ENCODE measurements at regions not wholly inside any gene's neighbourhood (a gene's known extent, or its start where the extent isn't known, plus 50 kb on each side); places are given as distances from the start of the nearest gene placed in this dataset.

DNA sequence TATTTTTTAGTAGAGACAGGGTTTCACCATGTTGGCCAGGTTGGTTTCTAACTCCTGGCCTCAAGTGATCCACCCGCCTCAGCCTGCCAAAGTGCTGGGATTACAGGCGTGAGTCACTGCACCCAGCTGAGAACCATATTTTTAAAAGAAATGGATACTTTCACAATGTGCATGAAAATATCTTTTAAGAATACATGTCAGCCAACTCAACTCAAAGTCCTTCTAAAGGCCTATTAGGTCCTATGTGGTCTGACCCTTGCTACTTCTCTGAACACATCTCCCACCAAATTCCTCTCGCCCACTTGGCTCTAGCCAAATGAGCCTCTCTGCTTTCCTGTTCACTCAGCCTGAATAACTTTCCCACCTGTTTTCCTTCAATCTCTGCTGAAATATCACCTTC lies 119.6 kb downstream of the MTX2 start:
- Histone ChIP-seq H3K36me3 (ENCODE audit: insufficient read depth, low read length) (no peaks in the 10 kb centered on the region), H3K4me3 (ENCODE audit: low read depth, low read length) (no peak overlapping the region), H3K79me2 (ENCODE audit: control insufficient read depth, insufficient read depth, low read length, unreplicated experiment) (no peaks in the 10 kb centered on the region), H3K27me3 (ENCODE audit: insufficient read depth, low read length) (no peaks in the 10 kb centered on the region), H3K4me1 (ENCODE audit: control insufficient read depth, insufficient read depth, low read length, unreplicated experiment) (peaks cover 8% of the 10 kb centered on the region), H2AFZ (ENCODE audit: low read length, unreplicated experiment) (no peak overlapping the region), H3K27ac (ENCODE audit: low read depth, low read length) (no peak overlapping the region)

DNA sequence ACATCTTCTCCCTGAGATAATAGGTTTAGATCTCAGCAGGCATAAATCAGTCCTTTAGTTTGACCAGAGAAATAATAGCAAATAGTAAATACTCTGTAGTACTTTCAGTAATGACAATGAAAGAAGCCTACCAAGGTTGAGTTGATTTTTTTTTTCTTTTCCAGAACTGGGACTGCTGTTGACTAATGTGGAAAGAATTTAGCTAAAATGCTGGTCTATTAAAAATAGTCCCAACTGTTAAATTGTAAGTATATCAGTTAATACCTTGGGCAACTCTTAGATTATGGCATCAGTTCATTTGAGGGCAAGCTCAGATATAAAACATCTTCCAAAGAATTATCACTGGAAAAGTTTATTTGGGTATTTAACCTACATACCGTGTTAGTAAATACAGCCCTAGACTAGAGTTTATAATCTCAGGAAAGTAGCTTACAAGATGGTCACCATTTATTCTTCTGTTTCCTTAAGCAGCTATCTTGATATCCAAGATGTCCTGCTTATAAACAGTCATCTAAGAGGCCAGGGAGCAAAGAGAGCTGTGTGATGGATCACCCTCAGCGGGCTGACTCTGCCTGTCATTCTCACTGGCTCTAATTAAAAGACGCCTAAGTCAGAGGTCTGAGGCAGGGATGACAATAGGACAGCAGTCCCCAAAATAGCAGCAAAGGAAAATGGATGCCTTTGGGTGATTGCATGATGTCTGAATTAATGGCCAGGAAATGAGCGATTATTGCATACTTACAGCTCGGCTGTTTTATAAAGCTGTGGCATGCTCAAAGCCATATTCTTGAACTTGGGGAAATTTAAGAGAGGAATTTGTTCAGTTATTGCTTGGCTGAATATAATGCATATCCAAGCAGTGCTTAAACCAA lies 121.3 kb downstream of the MTX2 start:
- no peaks in the 10 kb centered on the region for H3K36me3 ChIP-seq (ENCODE audit: insufficient read depth, low read length)
- no peak overlapping the region for H3K4me3 ChIP-seq (ENCODE audit: low read depth, low read length)
- H3K27me3 ChIP-seq (ENCODE audit: insufficient read depth, low read length) = no peaks in the 10 kb centered on the region
- H3K79me2 ChIP-seq (ENCODE audit: control insufficient read depth, insufficient read depth, low read length, unreplicated experiment) = no peaks in the 10 kb centered on the region
- H2AFZ ChIP-seq (ENCODE audit: low read length, unreplicated experiment) = peak overlapping the region; percentile 10
- no peak overlapping the region for H3K27ac ChIP-seq (ENCODE audit: low read depth, low read length)
- peaks cover 8% of the 10 kb centered on the region for H3K4me1 ChIP-seq (ENCODE audit: control insufficient read depth, insufficient read depth, low read length, unreplicated experiment)

GRCh38 chr2:176391148-176391419 lies 121.8 kb downstream of the MTX2 start:
- Histone ChIP-seq H3K4me3 (ENCODE audit: low read depth, low read length) (no peak overlapping the region), H2AFZ (ENCODE audit: low read length, unreplicated experiment) (no peak overlapping the region), H3K79me2 (ENCODE audit: control insufficient read depth, insufficient read depth, low read length, unreplicated experiment) (no peaks in the 10 kb centered on the region), H3K27me3 (ENCODE audit: insufficient read depth, low read length) (no peaks in the 10 kb centered on the region), H3K36me3 (ENCODE audit: insufficient read depth, low read length) (no peaks in the 10 kb centered on the region), H3K4me1 (ENCODE audit: control insufficient read depth, insufficient read depth, low read length, unreplicated experiment) (peaks cover 8% of the 10 kb centered on the region), H3K27ac (ENCODE audit: low read depth, low read length) (no peak overlapping the region)

- Histone ChIP-seq H3K36me3 (ENCODE audit: insufficient read depth, low read length) (no peaks in the 10 kb centered on the region), H3K4me1 (ENCODE audit: control insufficient read depth, insufficient read depth, low read length, unreplicated experiment) (peaks cover 8% of the 10 kb centered on the region), H3K79me2 (ENCODE audit: control insufficient read depth, insufficient read depth, low read length, unreplicated experiment) (no peaks in the 10 kb centered on the region), H3K27ac (ENCODE audit: low read depth, low read length) (no peak overlapping the region), H3K4me3 (ENCODE audit: low read depth, low read length) (no peak overlapping the region), H3K27me3 (ENCODE audit: insufficient read depth, low read length) (no peaks in the 10 kb centered on the region), H2AFZ (ENCODE audit: low read length, unreplicated experiment) (no peak overlapping the region)
Measured at GRCh38 chr2:176392249-176392648, 123.0 kb downstream of the MTX2 start.

GRCh38 chr2:176392744-176393414 lies 123.6 kb downstream of the MTX2 start:
- Histone ChIP-seq H3K27me3 (ENCODE audit: insufficient read depth, low read length) (no peaks in the 10 kb centered on the region), H3K27ac (ENCODE audit: low read depth, low read length) (no peak overlapping the region), H2AFZ (ENCODE audit: low read length, unreplicated experiment) (no peak overlapping the region), H3K4me1 (ENCODE audit: control insufficient read depth, insufficient read depth, low read length, unreplicated experiment) (peaks cover 8% of the 10 kb centered on the region), H3K36me3 (ENCODE audit: insufficient read depth, low read length) (no peaks in the 10 kb centered on the region), H3K79me2 (ENCODE audit: control insufficient read depth, insufficient read depth, low read length, unreplicated experiment) (no peaks in the 10 kb centered on the region), H3K4me3 (ENCODE audit: low read depth, low read length) (no peak overlapping the region)

GRCh38 chr2:176395273-176395854 lies 126.1 kb downstream of the MTX2 start:
- Histone ChIP-seq H3K27ac (ENCODE audit: low read depth, low read length) (no peak overlapping the region), H2AFZ (ENCODE audit: low read length, unreplicated experiment) (peak overlapping the region; percentile 30), H3K27me3 (ENCODE audit: insufficient read depth, low read length) (no peaks in the 10 kb centered on the region), H3K79me2 (ENCODE audit: control insufficient read depth, insufficient read depth, low read length, unreplicated experiment) (no peaks in the 10 kb centered on the region), H3K4me3 (ENCODE audit: low read depth, low read length) (no peak overlapping the region), H3K36me3 (ENCODE audit: insufficient read depth, low read length) (no peaks in the 10 kb centered on the region), H3K4me1 (ENCODE audit: control insufficient read depth, insufficient read depth, low read length, unreplicated experiment) (peaks cover 8% of the 10 kb centered on the region)

DNA sequence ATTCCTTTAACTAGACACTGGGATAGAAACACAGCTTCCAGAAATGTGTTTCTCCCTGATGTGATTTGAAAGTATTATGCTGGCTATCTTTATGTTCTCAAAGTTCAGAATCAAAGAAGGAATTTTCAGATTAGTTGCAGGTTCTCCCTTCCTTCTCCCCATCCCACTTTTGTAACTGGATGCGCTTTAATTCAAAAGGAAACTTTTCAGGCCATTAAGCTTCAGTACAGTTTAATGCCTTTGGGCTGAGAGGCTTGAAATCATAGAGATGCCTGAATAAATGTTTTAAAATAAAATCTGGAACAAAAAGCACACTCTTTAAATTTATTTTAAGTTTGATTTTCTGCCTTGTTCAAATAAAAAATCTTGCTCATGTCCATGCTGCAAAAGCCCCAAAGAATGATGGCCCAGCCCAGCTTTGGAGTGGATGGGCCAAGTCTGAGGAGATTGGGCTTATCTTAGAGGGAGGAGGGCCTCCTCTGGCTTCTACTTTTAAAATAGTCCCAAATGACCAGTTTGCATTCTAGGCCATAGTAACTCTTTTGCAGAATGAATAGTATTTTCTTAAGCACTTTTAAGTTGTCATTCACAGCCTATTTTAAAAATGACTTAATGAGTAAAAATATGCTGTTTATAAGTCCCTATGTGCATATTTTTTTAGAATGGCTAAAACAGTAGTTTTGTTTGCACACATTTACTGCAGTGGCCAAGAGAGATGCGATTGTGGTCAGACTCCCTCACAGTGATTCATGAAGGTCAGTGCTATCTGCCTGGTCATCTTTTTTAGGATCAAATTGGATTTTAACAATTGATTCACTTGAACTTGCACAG lies 129.2 kb downstream of the MTX2 start:
- Histone ChIP-seq H3K4me3 (ENCODE audit: low read depth, low read length) (no peak overlapping the region), H3K4me1 (ENCODE audit: control insufficient read depth, insufficient read depth, low read length, unreplicated experiment) (peaks cover 3% of the 10 kb centered on the region), H3K27me3 (ENCODE audit: insufficient read depth, low read length) (no peaks in the 10 kb centered on the region), H3K36me3 (ENCODE audit: insufficient read depth, low read length) (no peaks in the 10 kb centered on the region), H3K27ac (ENCODE audit: low read depth, low read length) (no peak overlapping the region), H3K79me2 (ENCODE audit: control insufficient read depth, insufficient read depth, low read length, unreplicated experiment) (no peaks in the 10 kb centered on the region), H2AFZ (ENCODE audit: low read length, unreplicated experiment) (no peak overlapping the region)

DNA sequence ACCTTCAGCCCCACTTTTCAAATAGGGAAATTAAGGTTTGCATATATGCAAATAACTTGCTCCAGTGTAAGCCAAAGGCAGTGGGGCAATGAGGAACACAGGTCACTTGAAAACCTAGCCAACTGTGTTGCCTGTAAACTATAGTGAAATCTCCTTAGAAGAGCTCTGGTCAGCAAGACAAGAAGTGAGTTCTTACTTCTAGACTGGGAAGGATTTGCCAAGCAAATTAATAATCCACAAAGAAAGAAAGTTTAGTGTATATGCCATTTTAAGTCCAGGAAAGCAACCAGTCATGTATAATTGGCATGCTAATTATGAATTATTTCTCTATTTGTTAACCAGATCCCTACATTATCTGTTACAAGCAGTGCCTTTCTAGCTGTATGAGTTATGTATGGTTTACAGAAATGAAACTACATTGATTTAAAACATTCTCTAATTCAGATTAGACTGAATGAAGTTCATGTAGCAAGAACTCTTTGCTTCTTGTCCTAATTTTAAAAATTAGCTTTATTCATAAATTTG lies 129.9 kb downstream of the MTX2 start:
- no peaks in the 10 kb centered on the region for H3K79me2 ChIP-seq (ENCODE audit: control insufficient read depth, insufficient read depth, low read length, unreplicated experiment)
- no peak overlapping the region for H2AFZ ChIP-seq (ENCODE audit: low read length, unreplicated experiment)
- H3K27me3 ChIP-seq (ENCODE audit: insufficient read depth, low read length) = no peaks in the 10 kb centered on the region
- no peak overlapping the region for H3K4me3 ChIP-seq (ENCODE audit: low read depth, low read length)
- H3K27ac ChIP-seq (ENCODE audit: low read depth, low read length) = no peak overlapping the region
- H3K4me1 ChIP-seq (ENCODE audit: control insufficient read depth, insufficient read depth, low read length, unreplicated experiment) = peaks cover 3% of the 10 kb centered on the region
- no peaks in the 10 kb centered on the region for H3K36me3 ChIP-seq (ENCODE audit: insufficient read depth, low read length)

DNA sequence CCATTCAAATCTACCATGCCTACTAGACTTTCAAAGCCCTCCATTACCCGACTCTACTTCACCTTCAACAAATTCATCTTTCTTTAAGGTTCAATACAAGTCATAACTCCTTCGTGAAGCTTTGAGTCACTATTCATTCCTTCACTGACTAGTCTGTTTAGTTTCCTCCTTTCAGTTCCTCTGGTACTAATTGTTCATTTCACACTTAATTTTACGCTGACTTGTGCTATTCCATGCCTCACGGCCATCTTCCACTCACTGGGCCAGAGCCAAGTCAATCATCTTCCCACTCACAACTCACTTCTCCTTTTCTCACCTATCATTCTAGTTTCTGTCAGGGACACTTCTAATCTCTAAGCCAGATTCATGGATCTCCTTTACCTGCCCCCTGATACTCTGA lies 136.2 kb downstream of the MTX2 start:
- Histone ChIP-seq H3K27ac (ENCODE audit: low read depth, low read length) (no peak overlapping the region), H3K4me3 (ENCODE audit: low read depth, low read length) (no peak overlapping the region), H2AFZ (ENCODE audit: low read length, unreplicated experiment) (no peak overlapping the region), H3K27me3 (ENCODE audit: insufficient read depth, low read length) (no peaks in the 10 kb centered on the region), H3K79me2 (ENCODE audit: control insufficient read depth, insufficient read depth, low read length, unreplicated experiment) (no peaks in the 10 kb centered on the region), H3K4me1 (ENCODE audit: control insufficient read depth, insufficient read depth, low read length, unreplicated experiment) (peaks cover 4% of the 10 kb centered on the region), H3K36me3 (ENCODE audit: insufficient read depth, low read length) (no peaks in the 10 kb centered on the region)

GRCh38 chr2:176407706-176408105 lies 138.5 kb downstream of the MTX2 start:
- no peak overlapping the region for H3K27ac ChIP-seq (ENCODE audit: low read depth, low read length)
- no peaks in the 10 kb centered on the region for H3K79me2 ChIP-seq (ENCODE audit: control insufficient read depth, insufficient read depth, low read length, unreplicated experiment)
- H2AFZ ChIP-seq (ENCODE audit: low read length, unreplicated experiment) = peak overlapping the region; percentile 71
- H3K4me3 ChIP-seq (ENCODE audit: low read depth, low read length) = no peak overlapping the region
- H3K36me3 ChIP-seq (ENCODE audit: insufficient read depth, low read length) = no peaks in the 10 kb centered on the region
- H3K27me3 ChIP-seq (ENCODE audit: insufficient read depth, low read length) = no peaks in the 10 kb centered on the region
- H3K4me1 ChIP-seq (ENCODE audit: control insufficient read depth, insufficient read depth, low read length, unreplicated experiment) = peaks cover 4% of the 10 kb centered on the region

Data from ACC112 (cell line).